AG09309 (cell line): ENCODE measurements at regions not wholly inside any gene's neighbourhood (a gene's known extent, or its start where the extent isn't known, plus 50 kb on each side); places are given as distances from the start of the nearest gene placed in this dataset.

Experiments
- DNase-seq: peaks from one replicate; pipeline ENCODE4 v3.0.0-alpha.2; 2010; ENCODE audit warnings: low read depth
- H3K4me3 ChIP-seq: 2 replicates; pipeline ENCODE4 v1.5.1; 2011; ENCODE audit warnings: mild to moderate bottlenecking, low read depth, low read length, moderate library complexity; ENCODE audit not compliant: control insufficient read depth
- TF ChIP-seq, protein P1 (sequence below): IDR thresholded peaks from 2 replicates; pipeline ENCODE4 v1.5.1; 2011; ENCODE audit warnings: mild to moderate bottlenecking, low read depth, low read length, inconsistent platforms; ENCODE audit not compliant: insufficient read depth, control insufficient read depth; ENCODE audit errors: missing control alignments

GRCh38 chr10:9603972-9604371, 1413.7 kb upstream of the CELF2 start:
- DNase-seq, result no peak
- H3K4me3 ChIP-seq, result no peak overlapping the region
- TF ChIP-seq, protein P1, sequence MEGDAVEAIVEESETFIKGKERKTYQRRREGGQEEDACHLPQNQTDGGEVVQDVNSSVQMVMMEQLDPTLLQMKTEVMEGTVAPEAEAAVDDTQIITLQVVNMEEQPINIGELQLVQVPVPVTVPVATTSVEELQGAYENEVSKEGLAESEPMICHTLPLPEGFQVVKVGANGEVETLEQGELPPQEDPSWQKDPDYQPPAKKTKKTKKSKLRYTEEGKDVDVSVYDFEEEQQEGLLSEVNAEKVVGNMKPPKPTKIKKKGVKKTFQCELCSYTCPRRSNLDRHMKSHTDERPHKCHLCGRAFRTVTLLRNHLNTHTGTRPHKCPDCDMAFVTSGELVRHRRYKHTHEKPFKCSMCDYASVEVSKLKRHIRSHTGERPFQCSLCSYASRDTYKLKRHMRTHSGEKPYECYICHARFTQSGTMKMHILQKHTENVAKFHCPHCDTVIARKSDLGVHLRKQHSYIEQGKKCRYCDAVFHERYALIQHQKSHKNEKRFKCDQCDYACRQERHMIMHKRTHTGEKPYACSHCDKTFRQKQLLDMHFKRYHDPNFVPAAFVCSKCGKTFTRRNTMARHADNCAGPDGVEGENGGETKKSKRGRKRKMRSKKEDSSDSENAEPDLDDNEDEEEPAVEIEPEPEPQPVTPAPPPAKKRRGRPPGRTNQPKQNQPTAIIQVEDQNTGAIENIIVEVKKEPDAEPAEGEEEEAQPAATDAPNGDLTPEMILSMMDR, result no peak

- no peak for DNase-seq
- TF ChIP-seq, protein P1, result no peak
- H3K4me3 ChIP-seq, result no peak overlapping the region
Observed at GRCh38 chr10:9605231-9605630, 1412.4 kb upstream of the CELF2 start.

- no peak overlapping the region for H3K4me3 ChIP-seq
- TF ChIP-seq, protein P1, result peak; percentile 6
- DNase-seq, result no peak
Observed at GRCh38 chr10:9608602-9609001, 1409.1 kb upstream of the CELF2 start.

DNA sequence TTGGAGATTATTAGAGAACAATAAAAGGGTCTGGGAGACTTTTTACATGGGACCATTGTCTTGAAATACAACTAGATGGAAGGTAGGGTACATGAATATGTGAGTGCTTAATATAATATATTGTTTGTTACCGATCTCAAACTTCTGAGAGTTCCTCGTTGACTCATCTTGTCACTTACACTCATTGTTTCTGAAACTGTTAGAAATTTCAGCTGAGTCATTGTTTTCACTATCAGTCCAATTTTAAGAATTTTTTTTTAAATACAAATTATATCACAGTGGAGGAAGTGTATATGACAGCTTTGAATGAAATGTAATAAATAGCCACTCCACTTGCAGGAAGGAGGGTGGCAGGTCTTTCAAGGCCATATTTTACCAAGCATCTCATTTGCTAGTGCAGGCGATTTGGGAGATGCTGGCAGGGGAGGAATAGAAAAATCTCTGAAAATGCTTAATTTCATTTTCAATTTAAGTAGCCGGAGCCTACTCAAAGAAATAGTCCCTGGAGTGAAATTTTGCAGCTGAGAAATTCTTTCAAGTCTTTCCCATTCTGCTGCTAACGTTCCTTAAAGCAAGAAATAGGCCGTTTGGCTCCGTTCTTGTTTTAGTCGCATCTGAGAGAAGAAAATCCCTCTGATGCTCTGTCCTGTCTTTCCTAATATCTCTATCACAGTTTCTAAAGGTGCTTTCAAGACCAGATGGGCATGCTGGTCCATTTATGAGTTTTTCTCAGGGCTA, 1404.2 kb upstream of the CELF2 start:
- DNase-seq, result no peak
- TF ChIP-seq, protein P1, result no peak
- H3K4me3 ChIP-seq, result no peak overlapping the region

- DNase-seq, result no peak
- no peak overlapping the region for H3K4me3 ChIP-seq
- TF ChIP-seq, protein P1, result no peak
Observed at GRCh38 chr10:9615189-9615588, 1402.5 kb upstream of the CELF2 start.

- no peak overlapping the region for H3K4me3 ChIP-seq
- TF ChIP-seq, protein P1, result no peak
Observed at GRCh38 chr10:9621216-9621615, 1396.5 kb upstream of the CELF2 start.

More at GRCh38 chr10:9621216-9621615, 1396.5 kb upstream of the CELF2 start:
- no peak for DNase-seq
